HG03025 (cell line): ENCODE measurements at regions not wholly inside any gene's neighbourhood (a gene's known extent, or its start where the extent isn't known, plus 50 kb on each side); places are given as distances from the start of the nearest gene placed in this dataset.

Experiments
- ATAC-seq: cut with Tn5 transposase; IDR thresholded peaks from one replicate; pipeline ENCODE4 v1.9.1; 2021; ENCODE audit warnings: mild to moderate bottlenecking, moderate library complexity; ENCODE audit not compliant: unreplicated experiment, low FRiP score

DNA sequence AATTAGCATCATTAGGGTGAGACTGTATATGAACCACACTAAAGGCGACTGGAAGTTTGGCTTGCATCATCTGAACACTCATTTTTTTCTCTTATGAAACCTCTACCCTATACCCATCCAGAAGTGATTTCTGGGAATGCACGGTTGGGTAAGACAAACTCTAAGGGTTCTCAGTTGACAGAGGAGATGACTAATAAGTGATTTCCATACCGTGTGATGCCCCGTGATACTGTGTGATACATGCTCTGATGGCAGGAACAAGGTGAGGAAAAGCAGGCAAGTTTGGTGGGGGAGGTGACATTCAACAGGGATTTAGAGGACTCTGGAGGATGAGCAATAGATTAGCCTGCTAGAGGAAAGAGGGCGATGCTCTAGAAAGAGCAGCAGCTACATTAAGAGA lies 156.4 kb upstream of the CCL2 start:
- no peak for ATAC-seq

DNA sequence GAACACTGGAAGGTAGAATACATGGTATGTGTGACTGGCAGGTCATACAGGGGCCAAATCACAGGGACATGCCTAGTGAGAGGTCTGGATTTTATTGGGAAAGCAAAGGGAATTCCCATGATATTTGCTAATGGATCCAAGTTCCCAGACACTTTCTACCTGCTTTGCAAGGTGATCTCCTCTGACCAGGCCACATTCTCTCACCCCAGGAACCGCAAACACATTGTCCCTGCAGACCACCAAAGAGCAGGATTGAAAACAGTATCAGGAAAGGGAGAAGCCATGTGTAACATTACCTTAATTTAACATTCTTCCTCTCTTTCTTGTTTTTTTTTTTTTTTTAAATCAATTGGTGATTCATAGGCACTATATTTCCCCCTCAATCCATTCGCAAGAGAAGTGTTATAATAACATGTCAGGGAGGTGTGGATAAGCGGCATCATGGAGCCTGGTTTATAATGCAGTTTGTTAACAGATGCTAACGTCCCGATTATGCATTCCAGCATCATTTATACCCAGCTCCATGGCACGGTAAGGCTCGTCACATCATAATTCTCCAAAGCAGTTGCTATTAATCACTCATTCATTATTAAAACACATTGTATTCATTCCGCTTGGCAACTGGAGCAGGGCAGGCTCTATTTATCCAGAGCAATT lies 155.1 kb upstream of the CCL2 start:
- no peak for ATAC-seq

DNA sequence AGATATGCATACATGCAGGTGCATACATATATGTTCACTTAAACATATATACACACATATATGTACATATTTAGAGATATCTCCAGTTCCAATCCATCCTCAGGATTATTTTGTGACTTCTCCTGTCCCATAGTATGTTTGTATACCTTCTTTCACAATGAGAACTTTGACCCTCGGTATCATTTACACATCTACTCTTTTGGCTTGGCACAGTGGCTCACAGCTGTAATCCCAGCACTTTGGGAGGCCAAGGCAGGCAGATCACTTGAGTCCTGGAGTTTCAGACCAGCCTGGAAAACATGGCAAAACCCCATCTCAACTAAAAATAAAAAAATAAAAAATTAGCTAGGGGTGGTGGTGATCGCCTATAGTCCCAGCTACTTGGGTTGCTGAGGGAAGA lies 148.1 kb upstream of the CCL2 start:
- no peak for ATAC-seq

DNA sequence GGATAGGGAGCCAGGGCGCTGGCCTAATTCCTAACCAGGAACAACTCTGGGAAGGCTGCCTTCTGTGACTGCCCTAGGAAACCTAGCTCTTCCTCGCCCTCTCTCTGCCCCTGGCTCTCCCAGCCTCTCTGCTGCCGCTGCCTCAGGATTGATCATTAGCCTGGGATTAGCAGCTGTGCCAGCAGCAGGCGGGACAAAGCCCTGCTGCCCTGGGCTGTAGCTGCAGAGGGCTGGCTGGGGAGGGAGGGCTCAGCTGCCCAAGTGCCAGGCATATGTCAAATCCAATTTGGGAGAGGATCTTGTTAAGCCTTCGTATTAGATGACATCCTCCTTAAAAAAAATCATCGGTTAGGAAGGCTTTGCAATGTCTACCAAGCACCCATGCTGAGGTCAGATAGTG lies 144.8 kb upstream of the CCL2 start:
- ATAC-seq: no peak

DNA sequence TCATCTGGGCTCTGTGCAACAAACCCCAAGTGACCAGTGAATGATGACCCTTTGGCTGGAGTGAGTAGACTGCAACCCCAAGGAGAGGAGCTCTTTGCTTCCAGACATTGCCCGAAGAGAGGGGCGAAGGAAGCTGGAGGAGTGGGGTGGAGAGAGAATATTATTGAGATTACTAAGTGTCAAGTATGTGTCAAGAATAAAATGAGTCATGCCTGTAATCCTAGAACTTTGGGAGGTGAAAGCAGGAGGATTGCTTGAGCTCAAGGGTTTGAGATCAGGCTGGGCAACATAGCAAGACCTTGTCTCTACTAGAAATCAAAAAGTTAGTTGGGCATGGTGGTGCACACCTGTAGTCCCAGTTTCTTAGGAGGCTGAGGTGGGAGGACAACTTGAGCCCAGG lies 142.0 kb upstream of the CCL2 start:
- ATAC-seq: no peak

DNA sequence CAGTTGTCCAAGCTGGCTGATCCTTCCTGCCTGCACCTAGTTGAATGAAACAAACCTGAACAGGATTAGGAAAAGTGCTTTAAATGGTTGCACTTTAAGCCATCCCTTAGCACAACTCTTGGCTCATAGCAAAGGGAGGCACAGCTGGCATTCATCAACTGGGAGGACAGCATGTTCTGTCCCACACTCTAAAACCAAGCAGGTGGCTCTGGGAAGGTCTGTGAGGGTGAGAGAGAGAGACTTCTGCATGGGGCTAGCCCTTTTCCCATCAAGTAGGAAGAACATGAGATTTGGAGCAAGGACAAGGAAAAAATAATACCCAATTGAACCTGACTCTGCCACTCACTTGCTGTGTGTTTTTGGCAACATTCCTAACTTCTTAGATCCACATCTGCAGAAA lies 140.9 kb upstream of the CCL2 start:
- ATAC-seq: no peak

DNA sequence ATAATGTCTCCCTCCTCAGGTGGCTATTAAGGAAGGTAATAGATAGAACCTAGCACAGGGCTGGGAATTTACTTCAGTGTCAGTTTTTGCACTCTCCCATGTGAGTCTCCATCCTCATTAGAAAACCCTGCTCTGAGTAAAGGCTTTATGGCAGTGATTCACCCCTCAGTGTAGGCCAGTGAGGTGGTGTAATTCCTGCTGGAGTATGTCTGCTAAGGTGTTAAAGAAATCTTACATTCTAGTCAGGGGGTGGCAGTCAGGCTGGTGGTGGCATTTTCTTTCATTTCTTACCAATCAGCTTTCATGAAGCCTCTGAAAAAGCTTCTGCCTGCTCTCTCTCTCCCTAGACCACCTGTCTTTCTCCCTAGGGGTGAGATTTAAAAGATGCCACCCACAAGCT lies 138.8 kb upstream of the CCL2 start:
- no peak for ATAC-seq

DNA sequence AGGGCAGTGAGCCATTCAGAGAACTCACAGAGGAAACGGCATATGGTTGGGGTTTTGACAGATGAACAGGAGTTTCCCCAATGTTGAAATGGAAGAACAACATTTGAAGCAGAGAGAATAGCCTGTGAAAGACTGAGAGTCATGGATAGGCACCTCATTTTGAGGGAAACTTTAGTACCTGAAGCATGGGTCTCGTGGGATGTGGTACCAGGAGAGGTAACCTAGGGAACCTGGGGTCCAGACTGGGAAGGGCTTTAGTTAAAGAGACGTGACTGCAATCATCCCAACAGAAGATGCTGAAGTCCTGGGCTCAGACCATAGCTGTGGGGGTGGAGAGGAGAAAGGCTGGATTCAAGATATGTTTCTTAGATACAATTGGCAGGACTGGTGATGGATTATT lies 137.8 kb upstream of the CCL2 start:
- no peak for ATAC-seq

DNA sequence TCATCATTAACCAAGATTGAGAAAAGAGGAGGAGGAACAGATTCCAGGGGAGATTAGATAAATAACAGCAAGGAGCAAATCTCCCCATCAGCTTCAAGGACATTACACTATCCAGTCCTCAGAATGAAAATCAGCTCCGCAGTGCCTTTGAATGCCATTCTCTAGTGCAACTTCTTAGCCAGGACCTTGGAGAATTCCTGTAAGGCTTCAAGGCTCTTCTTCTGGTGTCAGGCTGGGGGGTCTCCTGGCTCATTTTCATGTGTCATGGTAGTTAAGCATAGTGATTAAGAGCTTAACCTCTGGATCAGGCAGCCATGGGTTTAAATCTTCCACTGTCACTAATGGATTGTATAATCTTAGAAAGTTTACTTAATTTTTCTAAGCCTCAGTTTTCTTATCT lies 137.3 kb upstream of the CCL2 start:
- no peak for ATAC-seq

DNA sequence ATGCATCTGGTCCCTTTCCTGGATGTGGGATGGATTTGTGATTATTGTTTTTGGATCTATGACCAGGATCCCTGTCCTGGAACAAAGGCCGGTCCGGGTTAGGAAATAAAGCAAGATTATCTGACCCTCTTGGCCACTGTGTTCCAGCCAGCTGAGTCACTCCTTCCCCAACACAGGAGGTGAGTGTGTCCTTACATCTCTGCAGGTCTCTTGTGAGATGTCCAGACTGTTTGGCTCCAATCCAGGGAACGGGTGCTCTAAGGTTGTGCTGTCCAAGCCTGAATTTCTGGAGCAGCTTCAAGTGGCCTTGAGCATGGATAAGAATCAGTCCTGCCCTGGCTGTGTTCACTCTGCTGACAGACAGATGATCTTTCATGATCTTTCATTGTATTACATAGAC lies 136.5 kb upstream of the CCL2 start:
- no peak for ATAC-seq

DNA sequence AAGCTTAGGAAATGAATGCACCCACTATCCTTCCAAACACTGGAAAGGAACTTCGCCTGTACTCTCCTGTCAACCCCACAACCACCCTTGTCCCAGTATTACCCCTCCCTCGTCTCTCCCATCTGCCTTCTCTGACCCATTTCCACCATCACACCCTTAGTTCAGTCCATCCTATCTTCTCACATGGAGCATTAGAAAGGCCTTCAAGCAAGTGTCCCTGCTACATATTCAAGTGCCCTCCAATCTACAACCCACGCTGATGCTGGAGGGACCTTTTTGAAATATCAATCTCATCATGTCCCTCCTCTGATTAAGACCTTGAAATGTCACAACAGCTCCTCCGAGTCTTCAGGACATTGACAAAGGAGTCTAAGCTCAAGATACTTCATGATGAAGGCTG lies 133.8 kb upstream of the CCL2 start:
- ATAC-seq: no peak

DNA sequence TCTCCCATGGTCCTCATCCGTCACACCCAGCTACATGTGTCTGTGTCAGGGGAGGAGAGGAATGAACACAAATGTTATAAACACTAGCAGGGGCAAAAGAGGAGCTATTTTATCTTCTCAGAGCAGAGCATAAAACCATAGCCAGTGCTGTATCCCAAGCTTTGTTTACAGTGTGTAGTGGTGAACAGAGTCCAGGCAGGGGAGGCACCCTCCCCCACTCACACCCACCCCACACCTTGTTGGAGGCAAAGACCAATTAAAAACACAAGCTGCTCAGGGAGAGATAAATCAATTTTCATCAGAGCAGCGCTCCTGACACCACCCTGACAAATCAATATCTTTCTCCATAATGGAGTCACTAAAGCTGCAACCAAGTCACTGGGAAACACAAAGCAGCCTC lies 132.6 kb upstream of the CCL2 start:
- no peak for ATAC-seq

DNA sequence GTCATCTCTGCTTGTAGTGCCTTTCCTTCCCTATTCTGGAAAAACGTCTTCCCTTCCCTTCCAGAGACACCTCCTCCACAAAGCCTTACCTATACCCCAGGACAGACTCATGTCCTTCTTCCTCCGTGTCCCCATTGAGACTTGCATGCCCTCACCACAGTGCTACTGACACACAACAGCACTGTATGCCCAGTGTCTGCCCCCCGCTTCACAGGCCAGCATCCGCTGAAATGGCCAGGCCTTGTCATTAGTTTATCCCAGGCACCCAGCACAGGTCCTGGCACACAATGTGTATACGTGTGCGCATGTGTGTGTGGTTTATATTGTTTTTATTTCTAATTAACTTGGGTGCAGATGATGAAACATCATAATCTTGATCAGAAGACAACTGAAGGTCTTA lies 130.1 kb upstream of the CCL2 start:
- ATAC-seq: no peak

DNA sequence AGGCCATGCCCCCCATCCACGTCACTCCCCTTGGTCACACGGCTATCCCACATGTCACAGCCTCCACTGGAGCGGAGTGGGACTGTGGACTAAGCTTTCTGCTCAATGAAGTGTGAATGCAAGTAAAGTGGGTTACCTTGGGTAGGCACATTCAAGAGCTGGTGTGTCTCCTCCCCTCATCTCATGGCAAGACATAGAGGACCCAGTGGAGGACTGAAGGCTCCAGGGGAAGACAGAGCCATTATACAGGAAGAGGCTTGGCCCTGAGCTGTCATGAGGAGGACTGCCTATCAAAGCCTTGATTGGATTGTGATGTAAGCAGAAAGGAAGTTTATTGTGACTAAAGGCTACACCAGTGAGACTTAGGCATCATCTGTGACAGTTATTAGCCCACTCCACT lies 129.2 kb upstream of the CCL2 start:
- no peak for ATAC-seq

DNA sequence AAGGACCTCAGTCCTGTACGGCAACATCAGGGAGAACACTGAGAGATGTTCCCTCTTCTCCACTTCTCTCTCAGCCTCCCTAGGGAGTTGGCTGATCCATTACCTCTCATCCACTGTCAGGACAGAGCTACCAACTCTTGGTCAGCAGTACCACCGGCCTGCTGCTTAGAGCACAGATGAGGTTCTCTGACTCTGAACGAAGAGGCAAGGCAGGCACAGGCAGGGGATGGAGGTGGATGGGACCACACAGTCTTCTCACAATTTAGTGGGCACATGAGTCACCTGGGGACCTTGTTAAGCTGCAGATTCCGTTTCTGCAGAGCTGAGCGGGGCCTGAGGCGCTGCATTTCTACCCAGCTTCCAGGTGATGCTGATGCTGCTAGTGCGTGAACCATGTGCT lies 128.6 kb upstream of the CCL2 start:
- no peak for ATAC-seq

DNA sequence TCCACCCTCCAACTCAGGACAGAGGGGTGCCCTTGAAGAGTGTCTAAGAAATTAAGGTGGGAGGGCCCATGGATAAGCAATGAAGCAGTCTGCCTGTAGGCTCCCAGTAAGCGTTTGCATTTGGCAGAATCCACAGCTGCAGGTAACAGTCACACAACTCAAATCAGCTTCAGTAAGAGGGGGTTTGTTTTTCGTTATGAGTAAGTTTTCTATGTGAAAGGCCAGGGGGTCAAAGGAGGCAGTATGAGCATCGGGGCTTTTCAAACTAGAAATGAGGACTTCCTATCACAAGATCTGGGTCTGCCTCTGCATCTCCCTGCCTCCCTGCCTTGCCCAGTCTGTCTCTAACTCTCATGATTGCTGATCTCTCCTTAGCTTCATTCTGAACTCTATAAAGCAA lies 128.1 kb upstream of the CCL2 start:
- no peak for ATAC-seq

DNA sequence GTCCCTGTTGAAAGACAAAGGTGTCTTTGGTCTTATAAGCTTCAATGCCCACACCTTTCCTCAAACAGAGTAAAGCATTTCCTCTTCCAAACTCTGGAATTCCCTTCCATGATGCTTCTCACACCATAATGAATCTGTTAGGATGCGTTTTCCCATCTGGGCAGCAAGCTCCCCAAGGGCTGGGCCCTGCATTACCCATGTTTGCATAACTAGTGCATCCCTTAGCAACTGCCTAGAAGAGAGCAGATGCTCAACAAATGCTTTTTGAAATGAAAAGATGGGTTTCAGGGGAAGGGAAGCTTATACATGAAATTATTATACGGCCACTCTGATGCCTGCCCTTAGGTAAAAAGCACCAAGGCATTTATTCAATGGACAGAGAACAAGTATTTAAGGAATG lies 124.5 kb upstream of the CCL2 start:
- no peak for ATAC-seq

DNA sequence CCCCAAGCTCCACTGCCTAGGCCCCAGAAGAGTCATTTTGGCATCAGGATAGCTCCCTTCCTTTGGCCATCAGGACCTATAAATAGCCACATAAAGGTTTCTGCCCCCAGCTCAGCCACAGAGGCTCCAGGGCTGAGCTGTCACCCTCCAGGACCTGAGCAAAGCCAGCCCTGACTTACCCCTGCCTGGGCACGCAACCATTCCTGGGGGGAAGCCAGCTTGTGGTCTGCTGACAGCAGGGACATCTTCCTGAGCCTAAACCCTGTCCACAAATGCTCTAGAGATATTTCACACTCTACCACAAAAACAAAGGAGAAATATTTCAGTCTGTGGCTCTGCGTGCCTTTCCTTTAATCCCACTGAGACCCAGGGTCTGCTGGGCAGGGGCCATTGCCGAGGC lies 123.7 kb upstream of the CCL2 start:
- no peak for ATAC-seq

DNA sequence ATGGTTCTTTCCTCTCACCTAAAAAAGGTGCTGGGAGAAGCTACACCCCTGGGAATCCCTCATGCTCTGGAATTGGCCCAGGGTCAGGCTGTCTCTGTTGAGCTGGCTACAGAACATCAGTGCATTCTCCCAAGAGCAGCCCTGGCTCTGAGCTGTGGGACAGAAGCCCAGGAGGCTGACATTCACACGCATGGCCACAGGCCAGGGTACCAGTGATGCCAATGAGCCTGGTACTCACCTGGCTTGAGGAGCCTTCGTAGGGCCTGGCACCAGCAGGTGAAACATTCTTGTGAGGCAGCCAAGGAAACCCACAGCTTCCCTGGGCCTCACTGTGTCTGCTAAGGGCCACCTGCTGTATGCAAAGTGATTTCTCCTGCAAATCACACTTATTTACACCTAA lies 121.7 kb upstream of the CCL2 start:
- no peak for ATAC-seq

DNA sequence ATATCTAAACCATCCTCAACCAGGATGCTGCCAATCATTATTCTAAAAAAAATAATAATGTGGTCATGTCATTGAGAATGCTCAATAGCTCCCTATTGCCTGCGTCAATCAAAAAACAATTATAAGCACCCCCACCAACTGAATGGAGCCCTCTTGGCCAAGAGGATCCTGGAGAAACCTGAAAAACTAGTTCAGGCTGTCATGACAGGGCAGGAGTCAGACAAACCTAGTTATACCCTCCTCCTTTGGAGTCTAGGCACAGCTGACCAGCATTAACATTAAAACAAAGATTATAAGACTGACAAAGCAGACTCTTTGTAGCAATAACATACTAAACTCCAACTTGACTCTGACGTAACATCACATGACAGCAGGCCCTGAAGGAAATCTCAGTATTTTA lies 119.2 kb upstream of the CCL2 start:
- ATAC-seq: no peak

DNA sequence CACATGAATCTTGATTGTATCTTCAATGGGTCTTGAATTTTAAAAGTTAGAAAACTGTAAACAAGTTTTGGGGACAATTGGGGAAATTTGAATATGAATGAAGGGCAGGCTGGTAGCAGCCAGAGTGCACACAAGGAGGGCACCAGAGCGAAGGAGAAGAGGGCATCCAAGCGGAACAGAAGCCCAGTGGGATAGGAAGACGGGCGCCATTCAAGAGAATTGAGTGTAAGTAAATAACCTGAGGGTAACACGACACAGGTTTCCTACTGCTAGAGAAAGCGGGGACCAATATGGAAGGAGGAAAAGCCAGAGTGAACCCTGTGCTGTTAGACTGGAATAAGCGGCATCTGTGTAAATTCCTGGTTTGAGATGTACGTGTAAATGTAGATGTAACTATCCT lies 115.1 kb upstream of the CCL2 start:
- ATAC-seq: no peak

DNA sequence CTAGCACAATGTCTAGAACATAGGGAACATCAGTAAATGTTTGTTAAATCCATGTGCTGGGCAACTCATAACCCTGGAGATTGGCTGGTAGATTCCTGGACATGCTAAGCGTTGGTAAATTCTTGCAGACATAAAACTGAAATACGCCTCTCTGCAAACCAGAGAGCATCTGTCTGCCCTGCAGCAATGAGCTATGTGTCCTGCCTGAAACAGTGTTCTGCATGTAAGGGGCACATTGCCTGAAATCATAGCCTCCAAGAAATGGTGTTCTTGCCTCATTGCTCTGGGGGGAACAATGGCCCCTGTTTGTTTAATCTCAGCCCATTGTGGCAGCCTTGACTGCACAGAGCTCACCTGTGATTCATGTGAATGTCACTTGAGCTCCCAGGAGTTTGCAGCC lies 113.5 kb upstream of the CCL2 start:
- no peak for ATAC-seq

DNA sequence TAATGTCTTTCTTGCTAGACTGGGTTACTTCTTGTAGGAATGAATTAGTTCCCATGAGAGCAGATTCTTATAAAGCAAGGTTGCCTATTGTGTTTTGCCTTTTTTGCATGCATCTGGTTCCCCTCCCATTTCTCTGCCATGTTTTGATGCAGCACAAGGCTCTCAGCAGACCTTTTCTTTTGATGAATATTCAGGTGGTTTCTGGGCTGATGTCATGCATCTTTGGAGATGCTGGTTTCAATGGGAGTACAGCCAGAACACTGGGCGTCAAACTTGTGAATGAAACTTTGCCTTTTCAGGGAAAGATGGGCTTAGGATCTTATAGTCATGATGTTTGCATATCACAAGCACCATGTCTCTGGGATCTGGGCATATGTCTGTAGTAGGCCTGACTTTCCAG lies 111.7 kb upstream of the CCL2 start:
- ATAC-seq: no peak
